GM21367 (cell line): ENCODE measurements at regions not wholly inside any gene's neighbourhood (a gene's known extent, or its start where the extent isn't known, plus 50 kb on each side); places are given as distances from the start of the nearest gene placed in this dataset.

ENCODE experiments used
- ATAC-seq: cut with Tn5 transposase; IDR thresholded peaks from one replicate; pipeline ENCODE4 v1.9.1; 2021; ENCODE audit not compliant: unreplicated experiment

DNA sequence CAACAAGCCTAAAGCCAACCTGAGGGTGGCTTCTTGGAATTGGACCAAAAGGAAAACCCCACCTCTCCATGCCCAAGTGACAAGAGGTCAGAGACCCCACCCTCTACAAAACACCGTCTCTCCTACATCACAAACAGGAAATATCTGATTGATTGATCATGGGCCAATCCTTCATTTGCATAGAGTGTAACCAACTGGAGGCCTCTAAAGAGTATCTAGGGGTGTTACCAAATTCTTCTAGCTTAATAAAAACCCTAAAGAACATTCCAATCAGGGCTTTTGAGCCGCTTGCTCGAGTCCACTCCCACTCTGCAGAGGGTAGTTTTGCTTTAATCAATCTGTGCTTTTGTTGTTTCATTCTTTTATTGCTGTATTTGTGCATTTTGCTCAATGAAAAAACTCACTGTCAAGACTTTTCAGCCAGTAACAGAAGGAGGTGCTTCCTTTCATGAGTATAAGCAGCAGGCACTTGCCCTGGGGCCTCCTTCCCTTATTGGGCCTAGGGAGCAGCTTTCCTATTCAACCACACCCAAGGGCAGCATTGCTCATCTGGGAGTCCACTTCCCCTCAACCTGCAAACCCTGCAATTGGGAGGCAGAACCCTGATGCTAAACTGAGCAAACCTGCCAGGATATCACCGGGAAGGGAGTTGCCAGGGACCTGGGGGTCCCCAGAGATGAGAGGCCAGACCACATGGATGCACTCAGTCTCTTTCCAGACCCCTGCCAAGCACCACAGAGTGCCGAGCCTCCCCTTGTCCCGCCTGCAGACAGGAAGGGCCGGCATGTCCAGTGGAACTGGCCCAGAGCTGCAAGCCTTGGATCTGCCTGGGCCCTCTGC lies 154.3 kb upstream of the VSTM2B start:
- ATAC-seq, result no peak

DNA sequence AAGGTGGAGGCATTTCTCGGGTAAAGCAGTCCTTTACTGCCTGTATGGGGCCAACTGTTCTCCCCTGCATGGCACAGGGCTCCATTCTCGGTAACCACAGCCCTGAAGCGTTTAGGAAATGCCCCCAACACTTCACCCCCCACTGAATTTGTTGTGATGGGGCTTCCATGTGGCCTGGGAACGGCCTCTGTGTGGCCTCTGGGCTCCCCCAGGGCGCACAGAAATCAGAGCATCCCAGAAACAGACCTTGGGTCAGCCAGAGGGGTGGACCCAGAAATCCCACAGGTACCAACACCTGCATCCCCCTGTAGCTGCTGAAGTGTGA lies 153.7 kb upstream of the VSTM2B start:
- no peak for ATAC-seq

- no peak for ATAC-seq
Observed at GRCh38 chr19:29372461-29372860, 153.3 kb upstream of the VSTM2B start.

GRCh38 chr19:29372921-29373797 lies 152.6 kb upstream of the VSTM2B start:
- ATAC-seq, result no peak

DNA sequence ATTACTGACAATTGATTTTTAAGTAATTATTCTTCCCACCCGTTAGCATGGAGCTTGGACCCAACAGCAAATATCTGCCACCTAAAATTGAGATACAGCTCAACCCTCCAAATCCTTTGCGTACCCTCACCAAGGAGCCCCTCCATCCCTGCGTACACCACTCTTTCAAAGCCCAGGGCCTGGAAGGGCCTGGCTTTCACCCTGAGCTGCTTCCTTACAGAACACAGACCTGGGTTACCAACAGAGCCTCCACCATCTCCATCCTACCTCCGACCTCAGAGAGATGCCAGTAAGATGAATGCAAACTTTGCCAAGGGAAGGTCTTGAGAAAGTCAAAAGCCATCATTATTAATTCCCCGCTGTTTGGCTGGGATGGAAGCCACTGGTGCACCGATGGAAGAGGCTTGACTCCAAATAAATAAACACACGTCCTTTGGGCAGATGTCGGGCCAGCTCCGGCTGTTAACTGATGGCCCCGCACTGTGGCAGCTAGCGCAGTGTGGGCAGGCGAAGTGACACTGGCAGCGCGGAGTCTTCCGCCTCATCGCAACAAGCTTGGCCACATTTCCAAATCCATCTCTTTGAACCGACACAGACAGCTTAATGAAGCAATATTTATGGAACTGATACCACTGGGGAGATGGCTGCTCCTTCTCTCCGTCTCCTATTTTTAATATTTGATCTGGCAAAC lies 150.2 kb upstream of the VSTM2B start:
- no peak for ATAC-seq

- no peak for ATAC-seq
Observed at GRCh38 chr19:29376855-29377354, 148.9 kb upstream of the VSTM2B start.

GRCh38 chr19:29378126-29378525 lies 147.7 kb upstream of the VSTM2B start:
- ATAC-seq, result no peak

- ATAC-seq, result no peak
Observed at GRCh38 chr19:29378543-29379080, 147.2 kb upstream of the VSTM2B start.

- ATAC-seq, result no peak
Observed at GRCh38 chr19:29379257-29380021, 146.4 kb upstream of the VSTM2B start.

- ATAC-seq, result no peak
Observed at GRCh38 chr19:29380581-29380980, 145.2 kb upstream of the VSTM2B start.

DNA sequence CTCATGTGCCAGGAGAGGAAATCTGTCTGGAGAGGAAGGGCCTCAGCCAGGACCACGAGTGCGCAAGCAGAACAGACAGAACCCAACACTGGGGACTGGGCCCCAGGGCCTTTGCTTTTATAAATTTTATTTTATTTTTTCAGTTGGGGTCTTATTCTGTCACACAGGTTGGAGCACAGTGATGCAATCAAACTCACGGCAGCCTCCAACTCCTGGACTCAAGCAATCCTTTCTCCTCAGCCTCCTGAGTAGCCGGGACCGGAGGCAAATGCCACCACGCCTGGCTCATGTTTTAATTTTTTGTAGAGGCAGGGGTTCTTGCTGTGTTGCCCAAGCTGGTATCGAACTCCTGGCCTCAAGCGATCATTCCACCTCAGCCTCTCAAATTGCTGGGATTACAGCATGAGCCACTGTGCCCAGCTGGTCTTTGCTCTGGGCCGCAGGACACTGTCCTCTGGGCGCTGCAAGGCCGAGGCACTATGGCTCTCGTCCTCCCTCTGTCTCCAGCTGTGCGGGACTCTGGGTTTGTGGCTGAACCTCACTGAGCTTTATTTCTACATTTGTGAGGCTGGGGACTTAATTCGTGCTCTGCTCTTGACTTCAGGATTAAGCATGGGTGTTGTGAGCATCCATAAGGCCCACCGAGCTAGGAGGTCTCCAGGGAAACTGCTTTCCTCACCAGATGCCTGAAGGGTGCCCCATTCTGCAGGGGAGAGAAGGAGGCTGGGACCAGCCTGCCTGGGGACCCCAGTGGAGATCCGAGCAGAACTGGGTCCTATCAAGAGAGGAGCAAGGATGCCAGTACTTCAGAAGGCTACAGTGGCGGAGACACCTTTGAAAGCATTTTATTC lies 144.2 kb upstream of the VSTM2B start:
- ATAC-seq, result no peak

GRCh38 chr19:29383696-29384095 lies 142.1 kb upstream of the VSTM2B start:
- no peak for ATAC-seq

DNA sequence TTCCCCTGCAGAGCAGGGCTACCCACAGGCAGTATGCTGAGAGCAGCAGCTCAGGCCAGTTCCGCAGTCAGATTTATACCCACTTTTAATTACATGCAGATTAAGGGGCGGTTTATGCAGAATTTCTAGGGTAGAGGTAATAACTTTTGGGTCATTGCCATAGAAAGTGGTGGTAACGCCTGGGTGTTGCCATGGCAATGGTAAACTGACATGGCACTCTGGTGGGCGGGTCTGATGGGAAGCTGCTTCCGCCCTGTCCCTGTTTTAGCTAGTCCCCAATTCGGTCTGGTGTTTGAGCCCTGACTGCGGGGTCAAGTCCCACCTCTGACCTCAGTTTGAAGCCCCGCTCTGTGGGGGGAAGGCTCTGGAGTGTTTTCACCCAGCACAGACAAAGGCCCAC lies 141.1 kb upstream of the VSTM2B start:
- ATAC-seq, result no peak

- no peak for ATAC-seq
Observed at GRCh38 chr19:29385191-29385795, 140.5 kb upstream of the VSTM2B start.

- ATAC-seq, result no peak
Observed at GRCh38 chr19:29386970-29387369, 138.8 kb upstream of the VSTM2B start.

GRCh38 chr19:29387586-29387985 lies 138.2 kb upstream of the VSTM2B start:
- no peak for ATAC-seq

- no peak for ATAC-seq
Observed at GRCh38 chr19:29389495-29389894, 136.3 kb upstream of the VSTM2B start.

DNA sequence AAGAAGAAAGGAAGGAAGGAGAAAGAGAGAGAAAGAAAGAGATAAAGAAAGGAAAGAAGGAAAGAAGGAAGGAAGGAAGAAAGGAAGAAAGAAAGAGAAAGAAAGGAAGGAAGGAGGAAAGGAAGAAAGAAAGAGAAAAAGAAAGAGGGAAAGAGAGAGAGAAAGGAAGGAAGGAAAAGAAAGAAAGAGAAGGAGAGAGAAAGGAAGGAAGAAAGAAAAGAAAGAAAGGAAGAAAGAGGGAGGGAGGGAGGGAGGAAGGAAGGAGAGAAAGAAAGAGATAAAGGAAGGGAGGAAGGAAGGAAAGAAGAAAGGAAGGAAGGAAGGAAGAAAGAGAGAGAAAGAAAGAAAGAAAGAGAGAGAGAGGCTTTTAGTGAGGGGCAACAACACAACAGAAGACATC lies 135.1 kb upstream of the VSTM2B start:
- ATAC-seq, result no peak

DNA sequence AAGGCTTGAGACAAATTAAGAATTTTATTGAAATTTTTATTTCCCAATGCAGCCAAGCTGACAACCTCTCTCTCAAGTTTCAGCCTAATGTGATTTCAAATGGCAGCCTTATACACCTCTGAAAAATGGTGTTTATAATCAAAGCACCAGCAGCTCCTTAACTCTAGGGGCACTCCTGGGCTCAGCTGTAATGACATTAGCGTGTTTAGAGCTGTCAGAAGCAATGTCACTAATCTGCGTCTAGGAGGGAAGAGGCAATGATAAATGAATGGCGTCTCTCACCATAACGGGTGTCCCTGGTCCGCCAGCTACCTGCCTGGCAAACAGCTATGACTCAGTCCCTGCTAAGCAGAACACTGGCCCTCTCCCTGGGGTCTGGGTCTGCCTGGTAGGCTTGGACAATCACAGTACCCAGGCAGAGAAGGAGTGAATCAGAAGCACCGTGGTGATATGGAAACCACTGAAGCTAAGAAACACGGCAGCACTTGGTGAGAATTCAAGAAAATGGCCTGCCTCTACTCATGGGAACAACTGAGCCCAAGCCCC lies 131.8 kb upstream of the VSTM2B start:
- ATAC-seq, result no peak
